SKM-1 (cell line): ENCODE measurements at regions not wholly inside any gene's neighbourhood (a gene's known extent, or its start where the extent isn't known, plus 50 kb on each side); places are given as distances from the start of the nearest gene placed in this dataset.
"Not testable (repeated sequence)": the region's sequence is repeated elsewhere in the genome, so short reads cannot be mapped to it uniquely, and the experiment has no call there.

Source experiments
- DNase-seq: peaks from one replicate; lab custom pipeline; 2025; ENCODE audit not compliant: unreplicated experiment; lab: John Stamatoyannopoulos, UW

DNA sequence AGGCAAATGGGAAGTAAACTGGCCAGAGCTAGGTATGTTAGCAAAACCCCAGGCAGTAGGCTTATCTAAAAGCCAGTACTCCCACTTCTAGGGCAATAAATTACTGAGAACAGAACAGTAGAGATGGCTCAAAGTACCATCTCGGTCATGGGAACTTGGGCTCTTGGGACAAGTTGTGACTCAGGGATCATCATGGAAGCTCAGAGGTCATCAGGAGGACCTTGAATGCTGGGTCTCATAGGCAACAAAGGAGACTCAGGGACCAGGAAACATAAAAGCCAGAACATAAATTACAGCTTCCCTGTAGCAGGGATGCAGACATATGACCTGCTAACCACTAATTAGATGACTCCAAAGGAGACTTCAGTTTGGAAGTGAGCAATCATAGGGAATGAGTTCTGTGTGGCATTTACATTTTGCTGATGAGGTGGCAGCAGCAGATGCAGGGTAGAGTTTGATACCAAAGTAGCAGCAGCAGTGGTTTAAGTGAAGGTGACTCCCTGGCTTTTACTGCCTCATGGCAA is 97.6 kb upstream of the SCAF11 start:
- DNase-seq: no peak

DNA sequence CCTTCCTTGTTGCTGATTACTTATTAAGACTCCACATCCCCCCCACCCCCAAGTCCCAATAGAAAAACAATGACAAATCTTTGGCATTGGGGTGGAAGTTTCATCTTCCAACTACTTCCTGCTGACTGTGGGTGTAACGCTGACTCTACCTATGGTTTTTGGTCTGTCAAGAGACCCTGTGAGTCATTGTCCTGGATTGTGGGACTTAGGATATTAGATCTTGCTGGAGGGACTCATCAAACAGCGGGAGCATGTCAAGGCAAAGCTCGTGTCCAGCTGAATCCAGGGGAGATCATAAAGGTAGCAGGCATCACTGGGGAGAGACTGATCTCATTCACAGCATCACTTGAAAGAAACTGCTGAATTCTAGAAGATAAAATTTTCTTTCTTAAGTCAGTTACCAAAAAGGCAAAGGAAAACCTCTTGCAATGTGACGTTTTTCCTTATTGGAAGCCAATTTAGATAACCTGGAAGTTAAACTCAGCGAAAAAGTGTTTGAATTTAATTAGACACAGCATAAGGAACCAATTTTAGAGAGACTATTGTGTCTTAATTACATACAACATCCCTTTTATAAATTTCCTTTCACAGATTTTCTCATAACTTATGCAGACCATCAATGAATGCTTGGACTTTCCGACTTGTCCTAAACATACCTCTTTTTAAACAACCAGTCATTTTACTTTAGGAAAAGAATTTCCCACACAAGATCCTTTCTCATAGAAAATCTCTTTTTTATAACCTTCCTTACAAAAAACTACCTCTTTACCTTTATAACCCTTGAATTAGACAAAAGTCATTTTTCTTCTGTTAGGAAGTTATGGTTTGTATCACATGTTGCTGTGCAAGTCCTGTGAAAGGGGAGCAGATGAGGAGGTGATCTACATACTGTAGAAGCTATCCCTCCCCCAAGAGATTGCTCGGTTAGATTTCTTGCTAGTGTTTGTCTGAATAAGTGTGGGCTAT is 94.6 kb upstream of the SCAF11 start:
- no peak for DNase-seq

DNA sequence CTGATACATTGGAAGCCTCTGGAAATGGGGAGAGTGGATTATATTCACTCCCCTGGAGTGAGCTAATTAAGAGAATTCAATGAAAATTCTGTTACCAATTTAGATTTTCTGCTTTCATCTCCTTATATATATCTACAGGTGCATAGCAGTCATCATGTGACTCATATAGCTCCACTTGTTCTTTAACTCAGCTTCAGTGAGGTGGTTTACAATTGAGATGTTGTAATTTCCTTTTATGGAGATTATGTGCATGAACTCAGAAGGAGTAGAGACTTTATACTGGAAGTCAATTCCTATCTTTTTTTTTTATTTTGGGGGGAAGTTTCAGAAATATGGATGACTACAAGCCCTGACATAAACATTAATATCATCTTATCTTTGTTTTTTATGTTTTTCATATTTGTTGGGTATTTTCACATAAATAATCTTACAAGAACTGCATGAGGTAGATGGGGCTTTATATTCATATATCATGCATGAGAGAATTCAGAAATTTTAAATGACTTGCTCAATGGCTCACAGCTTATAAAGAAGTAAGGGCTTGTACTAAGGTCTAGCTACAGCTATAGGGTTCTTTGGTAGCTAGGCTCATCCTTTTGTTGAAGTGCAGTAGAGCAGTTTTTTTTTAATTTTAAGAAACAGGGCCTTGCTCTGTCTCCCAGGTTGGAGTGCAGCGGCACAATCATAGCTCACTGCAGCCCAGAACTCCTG is 92.3 kb upstream of the SCAF11 start:
- no peak for DNase-seq

DNA sequence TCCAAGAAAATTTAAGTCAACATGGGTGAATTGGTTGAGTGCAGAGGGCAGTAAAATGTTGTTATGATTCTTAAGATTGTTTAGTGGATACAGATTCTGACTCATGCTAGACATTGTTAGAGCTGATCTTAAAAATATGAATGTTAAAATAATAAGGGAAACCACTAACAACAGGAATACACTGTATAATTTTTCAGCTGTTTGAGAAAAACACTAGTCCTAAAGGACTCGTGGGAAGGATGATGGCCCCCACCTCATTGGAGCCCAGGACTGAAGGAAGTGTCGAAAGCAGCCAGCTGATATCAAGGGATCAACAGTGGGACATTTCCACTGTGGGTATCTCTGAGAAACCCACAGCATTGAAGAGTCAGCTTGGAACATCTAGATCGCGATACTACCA is 82.9 kb upstream of the SCAF11 start:
- no peak for DNase-seq

DNA sequence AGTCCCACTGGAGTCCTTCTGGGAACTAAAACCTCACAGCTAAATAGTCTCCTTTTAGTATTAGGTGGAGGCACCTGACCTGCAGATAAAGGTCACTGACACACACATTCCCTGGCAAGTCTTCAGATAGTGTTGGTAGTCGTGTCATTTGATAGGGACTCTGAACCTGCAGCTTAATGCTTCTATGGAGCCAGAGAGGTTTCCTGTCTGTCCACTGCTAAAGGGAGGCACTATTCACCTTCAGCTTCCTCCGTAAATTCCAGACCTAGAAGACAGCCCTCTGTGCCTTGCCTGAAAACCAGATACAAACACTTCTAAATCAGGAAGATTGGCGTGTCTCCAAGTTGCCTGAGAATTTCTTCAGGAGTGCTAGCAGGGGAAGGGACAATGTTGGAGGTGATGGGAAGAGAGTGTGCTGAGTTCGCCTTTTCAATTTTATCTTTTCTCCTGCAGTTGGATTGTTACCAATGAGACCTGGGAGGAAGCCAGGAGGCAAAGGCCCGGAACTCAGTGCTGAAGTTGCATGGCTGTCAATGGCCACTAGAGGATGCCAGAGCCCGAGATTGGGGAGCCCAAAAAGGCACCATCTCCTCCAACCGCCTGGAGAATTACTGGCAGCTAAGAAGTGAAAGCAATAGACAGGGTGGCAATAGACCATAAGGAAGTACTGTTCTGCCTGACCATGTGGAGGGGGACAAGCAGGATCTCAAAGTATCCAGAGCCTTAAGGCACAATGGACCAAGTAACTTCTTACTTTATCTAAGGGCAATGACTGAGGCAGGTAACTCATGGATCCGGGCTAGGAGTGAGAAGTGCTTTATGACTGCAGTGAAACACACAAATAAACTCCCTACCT is 81.6 kb upstream of the SCAF11 start:
- DNase-seq: peak; percentile 31

DNA sequence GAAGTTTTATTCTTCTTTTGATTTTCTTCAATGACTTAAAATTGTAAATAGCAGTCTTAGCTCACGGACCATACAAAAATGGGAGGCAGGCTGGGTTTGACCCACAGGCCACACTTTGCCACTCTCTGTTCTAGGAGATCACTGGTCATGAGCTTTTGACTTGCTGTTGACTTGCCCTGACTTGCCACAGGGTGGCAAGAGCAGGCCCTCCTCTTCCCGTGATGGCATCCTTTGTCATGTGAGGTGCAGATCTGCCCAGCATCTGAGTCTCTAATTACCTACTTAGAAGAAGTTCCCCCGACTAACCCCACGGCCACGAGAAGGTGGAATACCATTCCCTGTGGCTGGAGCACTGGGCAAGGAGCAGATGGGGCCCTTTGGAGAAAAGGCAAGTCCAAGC is 81.0 kb upstream of the SCAF11 start:
- DNase-seq: no peak

DNA sequence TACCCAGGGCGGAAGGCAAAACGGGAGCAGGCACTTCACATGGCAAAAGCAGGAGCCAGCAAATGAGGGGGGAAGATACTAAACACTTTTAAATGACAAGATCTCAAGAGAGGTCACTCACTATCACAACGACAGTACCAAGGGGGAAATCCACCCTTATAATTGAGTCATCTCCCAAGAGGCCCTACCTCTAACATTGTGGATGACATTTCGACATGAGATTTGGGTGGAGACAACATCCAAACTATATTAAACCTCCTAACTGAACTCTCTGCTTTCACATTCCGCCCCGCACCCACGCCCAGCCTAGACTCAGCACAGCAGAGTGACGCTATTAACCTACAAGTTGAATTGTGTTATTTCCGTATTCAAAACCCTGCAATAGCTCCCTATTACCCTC is 76.7 kb upstream of the SCAF11 start:
- DNase-seq: no peak

DNA sequence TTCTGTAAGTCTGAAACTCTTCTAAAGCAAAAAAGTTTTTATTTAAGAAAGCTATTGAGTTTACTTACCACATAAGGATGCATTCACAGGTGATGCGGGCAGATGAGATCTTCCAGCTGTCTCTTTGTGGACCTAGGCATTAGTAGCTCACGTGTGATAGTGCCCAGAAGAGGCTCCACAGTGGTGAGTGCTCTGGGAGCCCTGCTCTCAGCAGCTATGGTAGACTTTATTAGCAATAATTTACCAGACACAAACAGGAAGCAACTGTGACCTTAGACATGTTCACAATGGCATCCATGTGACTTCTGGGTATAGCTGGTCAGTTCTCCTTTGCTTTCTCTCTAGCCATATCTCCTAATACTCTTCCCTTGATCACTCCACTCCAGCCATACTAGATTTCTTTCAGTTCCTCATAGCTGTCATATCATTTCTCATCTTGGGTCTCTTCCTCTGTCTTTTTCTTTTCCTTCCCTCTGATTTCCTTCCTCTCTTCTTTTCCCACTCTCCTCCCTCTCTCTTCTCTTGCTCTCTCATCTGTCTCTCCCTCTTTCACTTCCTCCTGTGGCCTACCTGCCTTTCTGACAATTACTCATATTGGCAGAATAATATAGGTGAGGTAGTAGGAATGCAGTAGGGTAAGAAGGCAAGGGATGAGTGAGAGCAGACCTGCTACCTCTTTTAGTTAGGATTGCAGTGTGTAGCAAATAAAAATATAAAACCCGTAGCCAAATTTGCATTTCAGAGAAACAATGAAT is 75.2 kb upstream of the SCAF11 start:
- DNase-seq: no peak

DNA sequence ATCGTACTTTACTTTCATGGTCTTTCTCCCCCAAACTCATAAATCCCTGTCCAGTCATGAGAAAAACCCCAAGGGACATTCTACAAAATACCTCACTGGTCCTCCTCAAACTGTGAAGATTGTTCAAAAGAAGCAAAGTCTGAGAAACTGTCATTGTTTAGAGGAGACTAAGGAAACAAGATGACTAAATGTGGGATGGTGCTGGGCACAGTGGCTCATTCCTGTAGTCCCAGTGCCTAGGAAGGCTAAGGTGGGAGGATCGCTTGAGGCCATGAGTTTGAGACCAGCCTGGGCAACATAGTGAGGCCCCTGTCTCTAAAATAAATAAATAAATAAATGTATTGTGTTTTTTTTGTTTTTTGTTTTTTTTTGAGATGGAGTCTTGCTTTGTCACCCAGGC is 74.2 kb upstream of the SCAF11 start:
- no peak for DNase-seq

DNA sequence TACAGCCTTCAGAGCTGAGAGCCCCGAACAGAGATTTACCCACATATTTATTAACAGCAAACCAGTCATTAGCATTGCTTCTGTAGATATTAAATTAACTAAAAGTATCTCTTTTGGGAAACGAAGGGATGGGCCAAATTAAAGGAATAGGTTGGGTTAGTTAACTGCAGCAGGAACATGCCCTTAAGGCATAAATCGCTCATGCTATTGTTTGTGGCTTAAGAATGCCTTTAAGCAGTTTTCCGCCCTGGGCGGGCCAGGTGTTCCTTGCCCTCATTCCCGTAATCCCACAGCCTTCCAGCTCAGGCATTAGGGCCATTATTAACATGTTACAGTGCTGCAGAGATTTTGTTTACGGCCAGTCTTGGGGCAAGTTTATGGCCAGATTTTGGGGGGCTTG is 68.3 kb upstream of the SCAF11 start:
- not testable (repeated sequence) for DNase-seq

DNA sequence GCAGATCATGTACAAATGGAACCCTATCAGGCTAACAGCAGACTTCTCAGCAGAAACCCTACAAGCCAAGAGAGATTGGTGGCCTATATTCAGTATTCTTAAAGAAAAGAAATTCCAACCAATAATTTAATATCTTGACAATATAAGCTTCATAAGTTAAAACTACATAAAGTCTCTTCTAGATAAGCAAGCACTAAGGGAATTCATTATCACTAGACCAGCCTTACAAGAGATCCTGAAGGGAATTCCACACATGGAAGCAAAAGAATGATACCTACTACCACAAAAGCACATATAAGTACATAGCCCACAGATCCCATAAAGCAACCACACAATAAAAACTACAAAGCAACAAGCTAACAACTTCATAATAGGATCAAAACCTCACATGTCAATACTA is 60.4 kb upstream of the SCAF11 start:
- DNase-seq: no peak

DNA sequence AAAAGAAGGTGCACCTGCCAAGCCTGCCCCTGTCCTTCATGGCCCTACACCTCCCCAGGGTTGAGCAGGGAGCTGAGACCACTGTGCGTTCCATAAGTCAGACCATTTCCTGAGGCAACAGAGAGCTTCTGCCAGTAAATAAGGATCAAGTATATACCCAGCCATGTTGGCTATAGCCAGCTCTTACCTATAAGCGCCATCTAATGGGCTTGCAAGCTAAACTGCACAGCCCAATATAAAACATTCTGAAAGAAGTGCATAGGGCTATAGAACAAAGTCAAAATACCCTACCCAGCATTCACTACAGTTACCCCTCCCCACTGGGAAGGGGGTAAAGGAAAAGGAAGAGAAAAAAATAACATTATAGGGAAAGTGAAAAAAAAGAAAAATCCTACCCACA is 59.3 kb upstream of the SCAF11 start:
- DNase-seq: no peak

DNA sequence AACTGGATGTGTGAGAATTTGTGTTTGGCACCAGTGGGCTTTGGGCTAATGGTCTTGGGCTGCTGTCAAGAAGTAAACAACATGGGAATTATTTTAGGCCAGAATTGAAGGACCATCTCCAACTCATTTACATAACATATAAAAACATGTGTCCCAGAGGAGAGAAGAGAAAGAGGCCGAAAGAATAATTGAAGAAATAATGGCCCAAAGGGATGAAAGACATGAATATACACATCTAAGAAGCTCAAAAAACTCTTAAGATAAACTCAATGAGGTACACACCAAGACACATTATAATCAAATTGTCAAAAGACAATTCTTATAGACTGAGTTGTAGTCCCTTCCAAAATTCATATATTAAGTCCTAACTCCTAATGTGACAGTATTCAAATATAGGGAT is 56.1 kb upstream of the SCAF11 start:
- no peak for DNase-seq

DNA sequence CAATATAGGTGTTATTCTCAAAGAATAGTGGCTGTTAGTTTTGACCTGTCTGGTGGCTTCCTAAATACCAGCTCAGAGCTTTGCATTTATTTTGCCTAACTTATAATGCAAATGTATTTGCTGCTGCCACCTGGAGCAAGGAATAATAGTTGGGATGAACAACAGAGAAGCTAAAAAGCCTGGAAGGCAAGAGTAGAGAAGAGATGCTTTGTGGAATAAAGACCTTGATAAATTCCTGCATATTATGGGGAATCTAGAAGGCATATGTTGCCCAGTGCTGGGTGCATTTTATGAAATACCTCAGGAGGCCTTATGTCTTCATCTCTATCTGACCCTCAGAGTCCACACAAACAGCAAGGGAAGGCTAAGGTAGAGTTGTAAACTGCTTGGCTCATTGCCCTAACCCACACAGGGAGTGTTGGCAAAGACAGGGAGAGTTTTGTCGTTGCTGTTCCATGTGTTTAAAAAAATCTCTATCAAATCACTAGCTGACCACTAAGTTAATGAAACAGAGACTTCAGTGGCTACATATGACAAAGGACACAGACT is 53.7 kb upstream of the SCAF11 start:
- no peak for DNase-seq
